M059J (cell line): ENCODE measurements at regions not wholly inside any gene's neighbourhood (a gene's known extent, or its start where the extent isn't known, plus 50 kb on each side); places are given as distances from the start of the nearest gene placed in this dataset.
A peak's percentile ranks its signal among the peaks of the same experiment; 100 is the strongest.

Experiments
- DNase-seq: peaks from one replicate; pipeline ENCODE4 v3.0.0-alpha.2; 2012; ENCODE audit warnings: low read depth

GRCh38 chr11:29002816-29003215 is 894.6 kb downstream of the METTL15 start:
- DNase-seq: no peak

- no peak for DNase-seq
Measured at GRCh38 chr11:28999620-29000019, 891.4 kb downstream of the METTL15 start.

- DNase-seq: no peak
Measured at GRCh38 chr11:28992996-28993395, 884.8 kb downstream of the METTL15 start.

GRCh38 chr11:28984231-28984630 is 876.0 kb downstream of the METTL15 start:
- no peak for DNase-seq

- DNase-seq: no peak
Measured at GRCh38 chr11:28983780-28984179, 875.6 kb downstream of the METTL15 start.

GRCh38 chr11:28981381-28981780 is 873.2 kb downstream of the METTL15 start:
- peak; percentile 46 for DNase-seq

GRCh38 chr11:28976801-28977145 is 868.6 kb downstream of the METTL15 start:
- DNase-seq: peak; percentile 55

- DNase-seq: no peak
Measured at GRCh38 chr11:28976012-28976800, 868.0 kb downstream of the METTL15 start.

GRCh38 chr11:28969832-28970231 is 861.6 kb downstream of the METTL15 start:
- DNase-seq: no peak

- peak; percentile 31 for DNase-seq
Measured at GRCh38 chr11:28966951-28967350, 858.8 kb downstream of the METTL15 start.

GRCh38 chr11:28965819-28966218 is 857.6 kb downstream of the METTL15 start:
- no peak for DNase-seq

GRCh38 chr11:28964811-28965210 is 856.6 kb downstream of the METTL15 start:
- no peak for DNase-seq

- DNase-seq: peak; percentile 35
Measured at GRCh38 chr11:28963187-28963586, 855.0 kb downstream of the METTL15 start.

- no peak for DNase-seq
Measured at GRCh38 chr11:28962502-28962901, 854.3 kb downstream of the METTL15 start.

- no peak for DNase-seq
Measured at GRCh38 chr11:28961726-28962125, 853.5 kb downstream of the METTL15 start.

GRCh38 chr11:28956446-28956845 is 848.3 kb downstream of the METTL15 start:
- DNase-seq: no peak

- DNase-seq: peak; percentile 63
Measured at GRCh38 chr11:28951191-28951590, 843.0 kb downstream of the METTL15 start.

GRCh38 chr11:28939381-28939780 is 831.2 kb downstream of the METTL15 start:
- DNase-seq: peak; percentile 53

- DNase-seq: peak; percentile 66
Measured at GRCh38 chr11:28938091-28938490, 829.9 kb downstream of the METTL15 start.

GRCh38 chr11:28932940-28933339 is 824.8 kb downstream of the METTL15 start:
- no peak for DNase-seq

GRCh38 chr11:28924004-28924403 is 815.8 kb downstream of the METTL15 start:
- DNase-seq: no peak

GRCh38 chr11:28922386-28922981 is 814.3 kb downstream of the METTL15 start:
- DNase-seq: no peak

- DNase-seq: no peak
Measured at GRCh38 chr11:28919194-28919593, 811.0 kb downstream of the METTL15 start.

GRCh38 chr11:28913883-28914282 is 805.7 kb downstream of the METTL15 start:
- DNase-seq: no peak
